GM12865 (cell line): ENCODE measurements at regions not wholly inside any gene's neighbourhood (a gene's known extent, or its start where the extent isn't known, plus 50 kb on each side); places are given as distances from the start of the nearest gene placed in this dataset.

Experiments used
- DNase-seq: peaks from one replicate; pipeline ENCODE4 v3.0.0; 2010; ENCODE audit warnings: low read depth
- H3K4me3 ChIP-seq: 2 replicates; pipeline ENCODE4 v1.5.1; 2011; ENCODE audit warnings: mild to moderate bottlenecking, low read depth, low read length, control low read depth
- CTCF ChIP-seq: IDR thresholded peaks from 2 replicates; pipeline ENCODE4 v1.5.1; 2011; ENCODE audit warnings: low read length, control low read depth, low read depth, inconsistent platforms; ENCODE audit not compliant: insufficient read depth; ENCODE audit errors: missing control alignments

- DNase-seq, result no peak
- TF ChIP-seq CTCF, result no peak
- H3K4me3 ChIP-seq, result no peak overlapping the region
Observed at GRCh38 chr7:33753881-33754525, 151.3 kb upstream of the BMPER start.

DNA sequence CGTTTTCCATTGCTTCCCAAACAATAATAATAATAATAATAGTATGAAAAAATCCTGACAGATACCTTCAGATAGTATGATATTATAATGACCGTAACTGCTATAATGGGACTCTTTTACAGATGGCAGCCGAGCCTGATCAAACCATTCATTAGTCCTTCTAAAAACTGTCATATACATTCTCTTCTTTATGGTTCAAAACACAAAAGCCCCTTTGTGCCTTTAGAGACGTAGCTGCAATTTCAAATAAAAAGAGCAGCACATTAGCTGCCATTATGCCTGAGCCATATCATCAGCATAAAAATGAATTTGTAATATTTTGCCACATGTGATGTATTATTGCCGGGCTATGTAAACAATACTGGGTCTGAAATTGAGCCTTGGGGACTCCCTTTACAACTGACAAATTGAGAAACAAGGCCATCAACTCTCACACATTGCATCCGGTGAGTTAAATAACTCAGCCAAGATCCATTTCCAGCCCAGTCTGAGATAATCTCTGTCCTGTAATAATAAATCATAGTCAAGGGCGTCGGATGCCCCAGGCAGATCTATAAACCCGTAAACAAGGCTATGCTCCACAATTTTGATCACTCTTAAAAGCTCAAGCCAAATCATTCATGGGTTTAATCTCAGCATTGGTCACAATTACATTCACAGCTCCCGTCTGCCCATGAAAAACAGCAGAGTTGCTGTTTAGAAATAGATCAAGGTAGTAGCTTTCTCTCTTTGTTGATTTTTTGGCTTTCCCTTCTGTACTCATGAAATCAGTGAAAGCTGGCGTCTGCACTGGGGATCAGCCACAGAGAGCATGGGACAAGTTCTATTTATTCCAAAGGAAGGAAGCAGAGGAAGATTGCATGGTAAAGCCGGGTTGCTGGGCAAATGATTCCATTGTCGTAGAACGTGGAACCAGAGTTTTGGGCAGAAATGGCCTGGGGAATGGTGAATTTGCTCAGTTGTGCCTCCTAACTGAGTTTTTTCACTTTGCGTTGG, 150.1 kb upstream of the BMPER start:
- H3K4me3 ChIP-seq, result no peak overlapping the region
- TF ChIP-seq CTCF, result no peak
- no peak for DNase-seq

DNA sequence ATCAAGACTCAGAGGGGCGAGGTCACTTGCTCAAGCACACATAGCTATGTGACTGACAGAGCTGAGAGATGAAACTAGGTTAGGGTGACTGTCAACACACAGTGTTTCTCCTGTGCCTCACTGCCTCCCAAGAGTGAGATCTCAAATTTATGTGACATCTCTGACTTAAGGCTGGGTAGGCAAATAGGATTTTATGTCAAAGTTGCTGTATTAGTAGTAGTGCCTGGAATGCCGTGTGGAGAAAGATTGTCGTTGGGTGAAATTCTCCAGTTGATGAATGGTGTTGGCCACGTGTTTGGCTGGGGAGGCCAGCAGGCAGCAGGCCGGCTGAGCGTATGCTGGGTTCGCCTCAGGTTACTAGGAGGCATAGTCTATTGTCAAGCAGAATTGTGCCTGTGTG, 148.3 kb upstream of the BMPER start:
- DNase-seq, result no peak
- TF ChIP-seq CTCF, result no peak
- H3K4me3 ChIP-seq, result no peak overlapping the region

DNA sequence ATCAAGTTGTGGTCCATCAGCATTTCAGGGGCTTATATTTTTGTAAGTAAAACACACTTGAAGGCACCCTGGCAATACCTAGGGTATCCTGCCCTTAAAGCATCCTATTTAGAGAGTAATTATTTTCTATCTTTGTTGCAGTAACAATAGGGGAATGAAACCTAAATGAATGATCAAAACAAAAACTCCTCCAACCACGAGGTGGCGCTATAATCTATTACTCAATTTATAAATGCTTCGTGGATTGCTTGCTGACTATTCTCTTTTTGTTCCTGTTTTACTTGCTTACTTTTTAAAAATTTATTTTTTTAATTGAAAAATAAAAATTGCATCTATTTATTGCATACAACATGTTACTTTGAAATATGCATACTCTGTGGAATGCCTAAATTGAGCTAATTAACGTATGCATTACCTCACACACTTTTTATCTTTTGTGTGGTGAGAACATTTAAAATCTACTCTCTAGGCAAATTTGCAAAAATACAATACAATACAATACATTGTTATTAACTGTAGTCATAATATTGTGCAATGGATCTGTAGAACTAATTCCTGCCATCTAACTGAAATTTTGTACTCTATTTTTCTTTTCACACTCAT, 147.7 kb upstream of the BMPER start:
- TF ChIP-seq CTCF, result peak; percentile 48
- DNase-seq, result peak; percentile 28
- H3K4me3 ChIP-seq, result no peak overlapping the region

GRCh38 chr7:33760146-33760545, 145.2 kb upstream of the BMPER start:
- no peak for DNase-seq
- no peak overlapping the region for H3K4me3 ChIP-seq
- TF ChIP-seq CTCF, result no peak

- no peak overlapping the region for H3K4me3 ChIP-seq
- no peak for DNase-seq
- no peak for TF ChIP-seq CTCF
Observed at GRCh38 chr7:33760834-33761233, 144.5 kb upstream of the BMPER start.
